Fibroblast of skin of right biceps (primary cell): ENCODE measurements at regions not wholly inside any gene's neighbourhood (a gene's known extent, or its start where the extent isn't known, plus 50 kb on each side); places are given as distances from the start of the nearest gene placed in this dataset.
"Not testable (repeated sequence)": the region's sequence is repeated elsewhere in the genome, so short reads cannot be mapped to it uniquely, and the experiment has no call there.

ENCODE experiments used
- DNase-seq: peaks from one replicate; pipeline ENCODE4 v3.0.0-alpha.2; 2013

DNA sequence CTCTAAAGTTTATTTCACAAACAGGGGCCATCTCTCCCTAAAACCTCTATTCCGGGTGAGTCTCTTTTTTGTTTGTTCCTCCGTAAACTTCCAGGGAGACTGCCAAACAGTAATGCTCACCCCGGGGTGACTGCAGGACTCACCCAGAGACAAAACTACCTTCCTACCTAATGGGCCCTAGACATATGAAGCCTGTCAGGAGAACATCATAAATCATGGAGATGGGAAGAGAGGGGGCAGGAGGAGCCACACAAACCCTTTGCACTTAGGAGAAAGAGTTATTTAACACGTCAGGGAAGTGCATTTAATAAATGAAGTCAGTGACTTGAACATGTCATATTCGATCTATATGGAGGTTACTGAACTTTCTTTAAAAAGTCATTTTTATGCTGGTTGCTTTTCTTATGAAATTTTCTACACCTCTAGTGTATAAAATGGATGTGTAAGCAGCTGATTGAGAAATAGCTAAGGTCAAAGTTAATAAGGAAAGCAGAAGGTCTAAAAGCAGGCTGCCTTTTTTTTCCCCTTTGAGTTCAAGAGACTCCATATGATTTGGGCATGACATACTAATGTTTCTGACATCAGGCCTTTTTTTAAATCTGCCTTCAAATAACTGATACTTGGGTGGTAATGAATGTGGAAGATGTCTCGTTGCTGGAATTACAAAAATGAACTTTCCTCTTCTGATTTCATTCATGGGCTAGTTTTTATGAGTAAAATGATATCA lies 286.9 kb upstream of the USP25 start:
- no peak for DNase-seq

GRCh38 chr21:15443740-15444117 lies 286.1 kb upstream of the USP25 start:
- no peak for DNase-seq

DNA sequence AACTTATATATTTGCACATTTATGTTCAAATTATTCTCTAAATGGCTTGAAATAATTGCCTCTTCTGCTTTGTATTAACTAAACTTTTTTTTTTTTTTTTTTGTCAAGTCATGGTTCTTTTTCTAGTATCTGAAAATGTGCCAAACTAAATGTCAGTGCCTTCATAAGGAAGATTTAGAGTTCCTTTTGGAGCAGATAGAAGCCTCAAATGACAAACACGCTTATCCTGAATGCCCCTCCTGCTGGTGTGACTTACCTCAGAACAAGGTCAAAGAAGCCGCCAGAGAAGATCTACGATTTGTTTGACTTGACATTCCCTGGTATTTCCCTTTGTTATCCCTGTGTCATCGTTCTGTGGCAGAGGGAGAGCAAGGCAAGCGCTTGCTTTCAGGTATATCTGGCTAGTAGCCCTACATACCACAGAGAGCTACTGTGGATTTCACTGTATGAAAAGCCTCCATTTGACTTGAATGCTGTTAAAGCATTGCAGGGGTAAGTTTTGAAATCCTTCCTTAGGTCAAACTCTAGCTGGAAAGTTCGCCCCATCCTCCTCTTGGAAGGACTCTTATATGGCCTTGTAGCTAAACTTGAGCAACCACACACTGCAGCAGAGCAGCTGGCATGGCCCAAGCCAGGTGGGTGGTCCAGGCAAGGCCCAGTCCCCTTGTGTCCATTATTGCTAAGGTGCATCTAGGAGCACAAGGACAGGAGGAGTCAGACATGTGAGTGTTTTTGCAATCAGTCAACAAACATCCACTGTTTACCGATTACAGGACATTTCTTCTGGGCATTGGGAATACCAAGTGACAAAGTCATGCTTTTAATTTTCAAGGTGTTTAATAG lies 285.4 kb upstream of the USP25 start:
- DNase-seq: peak; percentile 22

GRCh38 chr21:15445327-15445726 lies 284.5 kb upstream of the USP25 start:
- no peak for DNase-seq

- no peak for DNase-seq
Measured at GRCh38 chr21:15446223-15446622, 283.6 kb upstream of the USP25 start.

- no peak for DNase-seq
Measured at GRCh38 chr21:15449556-15449955, 280.2 kb upstream of the USP25 start.

GRCh38 chr21:15453261-15453660 lies 276.5 kb upstream of the USP25 start:
- no peak for DNase-seq

DNA sequence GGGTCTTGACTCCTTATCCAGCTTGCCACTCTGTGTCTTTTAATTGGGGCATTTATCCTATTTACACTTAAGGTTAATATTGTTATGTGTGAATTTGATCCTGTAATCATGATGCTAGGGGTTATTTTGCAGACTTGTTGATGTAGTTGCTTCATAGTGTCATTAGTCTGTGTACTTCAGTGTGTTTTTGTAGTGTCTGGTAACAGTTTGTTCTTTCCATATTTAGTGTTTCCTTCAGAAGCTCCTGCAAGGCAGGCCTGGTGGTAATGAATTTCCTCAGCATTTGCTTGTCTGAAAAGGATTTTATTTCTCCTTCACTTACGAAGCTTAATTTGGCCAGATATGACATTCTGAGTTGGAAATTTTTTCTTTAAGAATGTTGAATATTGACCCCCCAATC lies 276.0 kb upstream of the USP25 start:
- DNase-seq: not testable (repeated sequence)

GRCh38 chr21:15454931-15455330 lies 274.9 kb upstream of the USP25 start:
- DNase-seq: not testable (repeated sequence)

DNA sequence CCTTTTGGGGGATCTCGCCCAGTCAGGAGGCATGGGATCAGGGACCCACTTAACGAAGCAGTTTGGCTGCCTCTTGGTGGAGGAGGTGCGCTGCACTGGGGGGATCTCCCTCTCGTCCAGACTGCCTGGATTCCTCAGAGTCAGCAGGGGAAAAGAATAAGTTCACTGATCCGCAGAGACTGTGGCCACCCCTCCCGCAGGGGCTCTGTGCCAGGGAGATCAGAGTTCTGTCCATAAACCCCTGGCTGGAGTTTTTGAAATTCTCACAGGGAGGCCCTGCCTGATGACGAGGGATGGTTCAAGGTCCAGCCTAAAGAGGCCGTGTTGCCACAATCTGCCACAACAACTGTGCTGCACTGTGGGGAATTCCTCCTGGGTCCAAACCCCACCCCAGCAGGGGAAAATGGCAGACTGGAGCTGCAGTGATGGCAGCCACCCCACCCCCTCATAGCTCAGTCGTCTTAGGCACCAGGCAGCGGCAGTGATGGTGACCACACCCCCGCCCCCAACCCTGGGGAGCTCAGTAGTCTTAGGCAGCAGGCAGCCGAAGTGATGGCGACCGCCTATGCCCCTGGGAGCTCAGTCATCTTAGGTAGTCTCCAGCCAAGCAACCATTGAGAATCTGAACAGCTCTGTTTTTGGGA lies 273.8 kb upstream of the USP25 start:
- no peak for DNase-seq

GRCh38 chr21:15457965-15458364 lies 271.8 kb upstream of the USP25 start:
- DNase-seq: no peak

DNA sequence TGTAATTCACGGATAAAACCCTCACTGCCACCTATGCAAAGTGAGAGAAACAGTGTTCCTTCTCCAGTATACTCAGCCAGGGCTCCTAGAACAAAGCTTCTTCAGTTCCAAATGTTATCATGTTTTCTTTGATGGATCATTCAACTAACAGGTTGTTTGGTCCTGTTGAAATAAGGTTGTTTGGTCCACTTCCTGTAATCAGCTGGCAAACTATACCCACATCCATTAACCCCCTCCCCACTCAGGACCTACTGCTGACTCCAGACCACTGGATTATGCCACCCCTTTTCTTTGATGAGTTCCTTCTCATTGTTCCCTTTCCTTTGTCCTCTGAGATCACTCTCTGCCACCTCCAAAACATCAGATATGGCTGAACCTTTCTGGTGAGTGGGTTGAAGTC lies 267.7 kb upstream of the USP25 start:
- no peak for DNase-seq

DNA sequence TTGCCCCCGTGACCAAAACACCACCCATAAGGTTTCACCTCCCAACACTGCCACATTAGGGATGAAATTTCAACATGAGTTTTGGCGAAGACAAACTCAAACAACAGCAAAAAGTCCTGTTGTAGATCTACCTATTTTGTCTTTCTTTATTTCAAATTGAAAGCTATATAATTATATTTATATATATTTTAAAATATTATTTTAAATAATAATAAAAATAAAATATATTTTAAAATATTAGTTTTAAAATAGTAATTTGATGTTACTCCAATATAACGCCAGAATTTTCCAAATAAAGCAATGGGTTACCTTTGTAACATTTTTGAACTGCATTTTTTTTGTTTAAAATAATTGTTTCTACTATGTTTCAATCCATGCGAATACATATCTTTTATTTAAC lies 263.5 kb upstream of the USP25 start:
- DNase-seq: no peak

DNA sequence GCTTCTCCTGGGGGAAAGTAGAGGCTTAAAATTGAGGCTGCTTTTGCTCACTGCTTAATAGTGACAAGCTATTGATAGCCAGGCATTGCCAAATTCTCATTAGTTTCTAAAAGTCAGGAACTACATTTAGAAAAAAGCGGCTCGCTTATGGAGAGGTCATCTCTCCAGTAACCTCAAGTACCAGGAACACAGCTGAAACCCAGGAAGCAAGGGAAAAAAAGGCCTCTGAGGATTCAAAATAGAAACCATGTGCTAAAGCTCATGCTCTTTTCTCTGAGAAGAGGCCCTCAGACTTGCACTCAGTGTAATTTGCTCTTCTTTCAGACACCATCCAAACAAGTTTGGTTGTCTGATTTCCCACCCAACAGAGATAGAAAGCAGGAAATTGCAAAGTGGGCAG lies 261.4 kb upstream of the USP25 start:
- no peak for DNase-seq

GRCh38 chr21:15472108-15473040 lies 257.4 kb upstream of the USP25 start:
- no peak for DNase-seq

GRCh38 chr21:15477773-15478172 lies 252.0 kb upstream of the USP25 start:
- not testable (repeated sequence) for DNase-seq

GRCh38 chr21:15480160-15480559 lies 249.6 kb upstream of the USP25 start:
- no peak for DNase-seq

GRCh38 chr21:15483138-15483780 lies 246.5 kb upstream of the USP25 start:
- DNase-seq: peak; percentile 79

GRCh38 chr21:15486460-15487195 lies 243.2 kb upstream of the USP25 start:
- no peak for DNase-seq

GRCh38 chr21:15487196-15487550 lies 242.6 kb upstream of the USP25 start:
- DNase-seq: no peak

- no peak for DNase-seq
Measured at GRCh38 chr21:15491100-15491499, 238.7 kb upstream of the USP25 start.

DNA sequence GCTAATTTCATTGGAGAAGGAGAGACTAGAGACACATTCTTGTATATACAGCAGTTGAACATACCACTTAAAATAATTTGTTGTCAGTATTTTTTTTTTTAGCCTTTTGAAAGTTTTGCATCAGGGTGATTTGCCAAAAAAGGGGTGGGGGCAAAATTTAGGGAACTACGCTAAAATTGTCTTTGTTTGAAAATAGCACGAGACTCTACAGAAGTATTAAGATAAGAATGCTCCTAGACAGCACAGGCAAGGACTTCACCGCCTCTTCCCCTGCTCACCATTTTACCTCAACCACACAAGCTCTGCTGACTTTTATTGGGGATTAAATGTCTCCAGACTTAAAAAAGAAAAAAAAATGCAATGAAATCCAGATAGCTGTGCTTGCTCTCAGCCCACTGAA lies 236.1 kb upstream of the USP25 start:
- no peak for DNase-seq
